HAP-1 (cell line): ENCODE measurements at regions not wholly inside any gene's neighbourhood (a gene's known extent, or its start where the extent isn't known, plus 50 kb on each side); places are given as distances from the start of the nearest gene placed in this dataset.
"Not testable (repeated sequence)": the region's sequence is repeated elsewhere in the genome, so short reads cannot be mapped to it uniquely, and the experiment has no call there.

ENCODE experiments used
- DNase-seq, 2 experiments: peaks; one replicate each; pipeline ENCODE4 v3.0.0-alpha.2; 2016 to 2020; ENCODE audit warnings: low spot score in 2 of 2
- H3K27me3 ChIP-seq: fragments of 250-450 bp; sonication (Bioruptor Pico); 2 replicates; pipeline ENCODE4 v1.5.1; 2020; ENCODE audit warnings: low read depth, mild to moderate bottlenecking, moderate library complexity
- H3K36me3 ChIP-seq: fragments of 250-450 bp; sonication (Bioruptor Pico); replicated peaks from 2 replicates; pipeline ENCODE4 v1.5.1; 2020; ENCODE audit warnings: mild to moderate bottlenecking
- H3K4me1 ChIP-seq: fragments of 250-450 bp; sonication (Bioruptor Pico); 2 replicates; pipeline ENCODE4 v1.5.1; 2020; ENCODE audit warnings: mild to moderate bottlenecking
- H3K4me3 ChIP-seq: fragments of 250-450 bp; sonication (Bioruptor Pico); 2 replicates; pipeline ENCODE4 v1.5.1; 2020; ENCODE audit warnings: mild to moderate bottlenecking, moderate library complexity
- H3K9me3 ChIP-seq: fragments of 250-450 bp; sonication (Bioruptor Pico); 2 replicates; pipeline ENCODE4 v1.5.1; 2020; ENCODE audit warnings: mild to moderate bottlenecking, moderate library complexity
- in situ Hi-C: fragments of 300-500 bp; cut with MboI; formaldehyde crosslinking; loops from 3 replicates; pipeline ENCODE4 v1.14.3; 2020; ENCODE audit warnings: low sequenced_read_pairs, inconsistent platforms, mixed read lengths

DNA sequence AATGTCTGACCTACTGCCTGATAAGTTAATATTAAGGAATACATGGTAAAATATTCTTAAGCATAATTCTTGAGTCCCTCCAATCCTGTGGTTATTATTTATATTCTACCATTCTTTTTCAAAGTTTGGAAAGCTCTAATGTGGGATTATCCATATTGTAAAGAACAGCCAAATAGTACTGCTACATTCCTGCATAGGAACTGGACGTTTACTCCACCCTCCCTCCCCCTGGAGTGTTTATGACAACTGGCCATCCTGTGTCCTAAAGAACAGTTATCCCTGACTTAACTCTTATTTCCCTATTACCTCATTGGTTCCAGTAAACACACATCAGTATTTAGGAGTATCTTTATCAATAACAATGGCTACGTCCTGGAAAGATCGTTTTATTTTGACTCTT, 308.7 kb upstream of the TFAP2D start:
- Histone ChIP-seq H3K4me3 (no peak overlapping the region), H3K27me3 (no peaks in the 10 kb centered on the region), H3K9me3 (no peaks in the 10 kb centered on the region), H3K4me1 (no peaks in the 10 kb centered on the region), H3K36me3 (no peaks in the 10 kb centered on the region)
- in situ Hi-C loops, result no loop called here
- no peak for DNase-seq

DNA sequence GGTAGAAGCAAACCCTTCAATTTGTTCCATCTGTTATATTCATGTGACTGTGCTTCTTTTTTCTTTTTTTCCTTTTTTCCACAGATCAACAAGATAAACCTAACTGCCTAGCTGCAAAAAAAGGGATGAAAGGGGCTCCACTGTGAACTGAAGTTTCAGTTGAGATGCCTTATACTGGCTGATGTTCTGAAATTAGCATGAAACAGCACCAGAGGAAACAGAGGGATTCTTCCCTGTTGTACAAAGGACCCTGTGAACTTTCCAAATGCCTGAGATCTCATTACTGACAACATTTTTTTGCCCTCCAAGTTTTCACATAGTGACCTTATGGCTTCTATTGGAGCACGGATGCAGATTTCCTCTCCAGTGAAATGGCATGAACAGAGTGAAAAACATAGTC, 302.7 kb upstream of the TFAP2D start:
- no peaks in the 10 kb centered on the region for H3K4me1 ChIP-seq
- no peak for DNase-seq
- no peaks in the 10 kb centered on the region for H3K9me3 ChIP-seq
- H3K4me3 ChIP-seq, result no peak overlapping the region
- no peaks in the 10 kb centered on the region for H3K36me3 ChIP-seq
- in situ Hi-C loops, result no loop called here
- H3K27me3 ChIP-seq, result no peaks in the 10 kb centered on the region

DNA sequence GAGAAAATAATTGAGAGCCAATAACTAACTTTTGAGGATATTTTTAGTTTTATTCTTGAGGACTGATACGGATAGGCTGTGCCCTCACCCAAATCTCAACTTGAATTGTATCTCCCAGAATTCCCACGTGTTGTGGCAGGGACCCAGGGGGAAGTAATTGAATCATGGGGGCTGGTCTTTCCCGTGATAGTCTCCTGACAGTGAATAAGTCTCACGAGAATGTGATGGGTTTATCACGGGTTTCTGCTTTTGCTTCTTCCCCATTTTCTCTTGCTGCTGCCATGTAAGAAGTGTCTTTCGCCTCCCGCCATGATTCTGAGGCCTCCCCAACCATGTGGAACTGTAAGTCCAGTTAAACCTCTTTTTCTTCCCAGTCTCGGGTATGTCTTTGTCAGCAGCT, 292.3 kb upstream of the TFAP2D start:
- H3K9me3 ChIP-seq, H3K27me3 ChIP-seq, H3K4me3 ChIP-seq, in situ Hi-C loops, H3K4me1 ChIP-seq, H3K36me3 ChIP-seq, DNase-seq: not testable (repeated sequence)

DNA sequence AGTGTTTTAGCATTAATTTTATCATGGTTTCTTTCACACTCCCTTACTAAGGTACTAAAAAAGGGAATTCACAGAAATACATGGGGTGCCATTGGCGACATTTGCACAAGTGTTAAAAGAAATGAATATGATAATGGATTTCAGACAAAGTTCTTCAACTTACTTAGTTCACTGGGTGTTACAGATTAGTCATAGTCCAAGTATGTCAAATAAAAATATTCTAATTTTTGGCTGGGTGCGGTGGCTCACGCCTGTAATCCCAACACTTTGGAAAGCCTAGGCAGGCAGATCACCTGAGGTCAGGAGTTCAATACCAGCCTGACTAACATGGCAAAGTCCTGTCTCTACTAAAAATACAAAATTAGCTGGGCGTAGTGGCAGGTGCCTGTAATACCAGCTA, 286.1 kb upstream of the TFAP2D start:
- Histone ChIP-seq H3K4me1 (no peaks in the 10 kb centered on the region), H3K4me3 (no peak overlapping the region), H3K36me3 (no peaks in the 10 kb centered on the region), H3K27me3 (no peaks in the 10 kb centered on the region), H3K9me3 (no peaks in the 10 kb centered on the region)
- DNase-seq, result no peak
- in situ Hi-C loops, result no loop called here

DNA sequence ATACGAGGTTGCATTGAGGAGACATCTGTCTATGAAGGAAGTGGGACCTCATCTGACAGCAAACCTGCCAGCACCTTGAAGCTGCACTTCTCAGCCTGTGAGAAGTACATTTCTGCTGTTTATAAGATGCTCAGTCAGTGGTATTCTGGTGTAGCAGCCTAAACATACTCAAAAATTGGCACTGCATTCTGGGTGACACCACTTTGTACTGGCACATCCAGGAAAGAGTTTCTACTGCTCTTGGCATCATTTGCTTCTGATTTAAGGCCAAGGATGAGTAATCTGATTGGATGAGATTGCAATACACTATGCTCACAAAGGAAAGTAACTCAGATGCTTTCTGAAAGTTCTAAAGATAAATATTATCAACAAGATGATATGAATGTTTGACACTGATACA, 275.4 kb upstream of the TFAP2D start:
- Histone ChIP-seq H3K4me1 (no peaks in the 10 kb centered on the region), H3K4me3 (no peak overlapping the region), H3K36me3 (no peaks in the 10 kb centered on the region), H3K9me3 (no peaks in the 10 kb centered on the region), H3K27me3 (no peaks in the 10 kb centered on the region)
- in situ Hi-C loops, result no loop called here
- no peak for DNase-seq

DNA sequence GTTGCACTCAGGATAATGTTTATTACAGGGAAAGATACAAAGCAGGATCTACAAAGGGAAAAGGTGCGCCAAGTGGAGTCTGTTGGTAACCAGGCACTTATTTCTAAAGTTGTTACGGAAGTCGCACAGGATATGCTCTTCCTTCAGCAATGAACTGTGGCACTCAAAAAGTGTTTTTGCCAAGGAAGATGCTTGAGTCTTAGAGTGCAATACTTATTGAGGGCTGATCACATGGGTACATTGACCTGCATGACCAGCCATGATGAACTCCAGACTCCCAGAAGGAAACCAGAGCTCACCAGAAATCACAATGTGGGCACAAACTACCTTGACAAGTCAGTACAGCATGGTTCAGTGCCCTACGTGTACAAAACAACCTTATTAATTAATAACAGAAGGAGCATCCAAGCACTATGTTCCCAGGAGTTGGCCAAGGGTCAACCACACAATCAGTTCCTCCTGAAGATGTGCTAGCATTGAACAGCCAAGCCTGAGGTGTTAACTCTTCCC, 270.7 kb upstream of the TFAP2D start:
- Histone ChIP-seq H3K4me3 (no peak overlapping the region), H3K27me3 (no peaks in the 10 kb centered on the region), H3K36me3 (no peaks in the 10 kb centered on the region), H3K9me3 (no peaks in the 10 kb centered on the region), H3K4me1 (no peaks in the 10 kb centered on the region; the same call in 1 of the 2 replicates)
- DNase-seq, result no peak
- in situ Hi-C loops, result no loop called here

DNA sequence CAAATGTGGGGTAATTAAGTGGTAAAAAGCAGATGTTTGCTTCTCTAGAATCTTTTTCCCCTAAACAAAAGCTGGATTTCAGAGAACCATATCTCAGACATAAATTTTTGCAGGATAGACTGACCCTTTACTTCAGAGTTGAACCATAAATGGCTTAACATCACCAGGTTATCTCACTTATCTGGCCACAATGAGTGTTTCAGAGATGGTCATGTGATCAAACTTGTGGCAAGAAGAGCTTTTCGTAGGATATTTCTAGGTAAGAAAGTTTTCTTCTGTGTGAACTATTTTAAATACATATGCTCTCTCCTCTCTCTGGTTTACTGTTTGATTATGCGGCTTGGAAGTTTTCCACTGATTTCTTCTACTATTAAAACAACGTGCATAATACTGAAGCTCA, 270.2 kb upstream of the TFAP2D start:
- Histone ChIP-seq H3K36me3 (no peaks in the 10 kb centered on the region), H3K9me3 (no peaks in the 10 kb centered on the region), H3K27me3 (no peaks in the 10 kb centered on the region), H3K4me3 (no peak overlapping the region), H3K4me1 (no peaks in the 10 kb centered on the region; the same call in 1 of the 2 replicates)
- DNase-seq, result no peak
- in situ Hi-C loops, result no loop called here

DNA sequence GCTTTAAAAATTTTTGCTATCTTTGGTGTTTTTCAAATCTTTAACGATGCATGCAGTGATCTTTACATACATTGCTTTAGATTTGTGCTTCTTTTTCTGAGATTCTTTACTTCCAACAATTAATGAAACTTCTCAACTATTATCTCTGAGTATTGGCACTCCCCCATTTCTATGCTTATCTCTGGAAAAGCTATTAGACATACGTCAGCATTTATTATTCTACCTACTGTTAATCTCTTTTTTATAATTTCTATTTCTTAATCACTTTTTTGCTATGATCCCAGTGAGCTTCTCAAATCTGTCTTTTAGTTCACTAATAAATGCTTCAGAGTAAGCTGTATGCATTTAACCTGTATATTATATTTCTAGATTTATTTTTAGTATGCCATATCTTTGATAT, 264.2 kb upstream of the TFAP2D start:
- no peaks in the 10 kb centered on the region for H3K27me3 ChIP-seq
- in situ Hi-C loops, result no loop called here

DNA sequence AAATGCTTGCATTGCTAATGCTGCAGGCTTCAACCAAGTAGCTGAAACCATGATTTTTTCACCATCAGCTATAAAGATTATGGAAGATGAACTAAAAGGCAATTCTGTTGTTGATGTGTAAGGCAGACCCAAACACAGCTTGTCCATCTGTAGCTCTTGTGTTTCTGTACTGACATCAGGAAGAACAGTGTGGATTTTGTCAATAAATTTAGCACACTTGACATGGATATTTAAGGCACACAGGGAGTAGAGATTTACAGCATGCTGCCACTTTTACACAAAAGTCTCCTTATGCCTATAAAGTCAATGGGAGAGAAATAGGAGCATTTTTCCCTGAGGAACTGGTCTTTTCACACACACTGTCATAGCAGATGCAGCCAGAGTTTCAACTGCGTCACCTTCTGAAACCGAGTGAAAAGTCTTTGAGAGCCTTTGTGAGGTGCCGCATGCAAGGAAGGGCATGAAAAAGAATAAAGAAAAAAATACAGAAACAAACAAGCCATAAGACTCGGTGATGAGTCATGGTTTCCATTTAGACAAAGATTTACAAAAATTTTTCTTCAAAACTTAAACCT, 261.4 kb upstream of the TFAP2D start:
- in situ Hi-C loops, result no loop called here
- H3K9me3 ChIP-seq, result no peaks in the 10 kb centered on the region

More for the DNA sequence above, 264.2 kb upstream of the TFAP2D start:
- Histone ChIP-seq H3K4me3 (no peak overlapping the region), H3K4me1 (no peaks in the 10 kb centered on the region; the same call in 1 of the 2 replicates), H3K36me3 (no peaks in the 10 kb centered on the region), H3K9me3 (no peaks in the 10 kb centered on the region)
- DNase-seq, result no peak

DNA sequence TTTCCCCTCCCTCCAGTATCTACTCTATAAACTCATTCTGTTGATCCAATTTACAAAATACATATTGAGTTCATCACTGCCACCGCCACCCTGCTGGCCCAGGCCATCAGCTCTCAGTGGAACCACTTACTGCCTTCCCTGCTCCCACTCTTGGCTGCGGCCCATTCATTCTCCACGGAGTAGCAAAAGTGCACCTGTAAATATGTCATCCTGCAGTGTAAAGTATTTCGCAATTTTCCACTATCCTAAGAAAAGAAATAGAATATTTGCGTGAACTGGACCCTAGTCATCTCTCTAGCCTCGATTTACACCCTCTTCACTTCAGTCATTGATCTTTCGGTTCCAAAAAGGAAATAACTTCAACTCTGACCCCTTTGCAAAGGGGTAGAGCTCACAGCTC, 258.3 kb upstream of the TFAP2D start:
- Histone ChIP-seq H3K36me3 (no peaks in the 10 kb centered on the region), H3K4me3 (no peak overlapping the region), H3K9me3 (no peaks in the 10 kb centered on the region), H3K4me1 (no peaks in the 10 kb centered on the region), H3K27me3 (no peaks in the 10 kb centered on the region)
- in situ Hi-C loops, result no loop called here
- no peak for DNase-seq

More for the DNA sequence above, 261.4 kb upstream of the TFAP2D start:
- H3K36me3 ChIP-seq, result no peaks in the 10 kb centered on the region
- no peak for DNase-seq
- H3K4me3 ChIP-seq, result no peak overlapping the region
- no peaks in the 10 kb centered on the region for H3K4me1 ChIP-seq
- H3K27me3 ChIP-seq, result no peaks in the 10 kb centered on the region

DNA sequence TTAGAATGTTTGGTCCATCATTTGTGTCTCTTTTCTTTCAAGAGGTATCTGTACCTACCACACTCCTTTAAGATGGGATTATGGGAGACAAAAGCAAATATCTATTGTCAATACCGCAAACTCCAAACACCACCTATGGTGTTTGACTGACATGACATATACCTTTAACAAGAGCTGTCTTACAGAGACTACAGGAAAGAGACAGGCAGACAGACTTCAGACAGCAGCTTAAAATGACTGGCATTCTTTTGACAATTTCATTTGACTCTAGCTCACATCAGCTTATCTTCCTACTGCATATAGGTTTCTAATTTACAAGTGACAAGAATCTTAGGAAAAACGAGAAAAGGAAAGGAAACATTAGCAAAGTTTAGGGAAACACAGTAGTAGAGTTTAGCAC, 256.0 kb upstream of the TFAP2D start:
- Histone ChIP-seq H3K27me3 (no peaks in the 10 kb centered on the region), H3K9me3 (no peaks in the 10 kb centered on the region), H3K4me3 (no peak overlapping the region), H3K4me1 (no peaks in the 10 kb centered on the region), H3K36me3 (no peaks in the 10 kb centered on the region)
- DNase-seq, result no peak
- in situ Hi-C loops, result no loop called here

DNA sequence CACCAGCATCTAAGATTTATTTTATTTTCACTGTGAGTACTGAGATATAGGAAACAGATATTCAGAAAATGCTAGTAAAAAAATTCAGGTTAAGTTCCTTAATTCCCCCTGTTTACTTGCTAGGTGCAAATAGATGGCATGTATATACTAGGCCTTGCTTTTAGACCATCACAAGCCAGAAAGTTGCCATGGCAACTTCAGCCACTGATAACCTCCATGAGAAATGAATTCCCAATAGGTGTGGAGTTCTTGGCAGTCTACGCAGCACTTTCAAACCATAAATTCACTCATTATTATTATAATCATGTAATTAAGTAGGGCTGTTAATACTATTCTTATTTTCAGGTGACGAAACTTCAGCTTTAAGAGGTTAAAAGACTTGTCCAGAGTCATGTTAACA, 251.6 kb upstream of the TFAP2D start:
- no peaks in the 10 kb centered on the region for H3K36me3 ChIP-seq
- in situ Hi-C loops, result no loop called here
- no peaks in the 10 kb centered on the region for H3K27me3 ChIP-seq
- no peak for DNase-seq
- no peaks in the 10 kb centered on the region for H3K4me1 ChIP-seq
- no peaks in the 10 kb centered on the region for H3K9me3 ChIP-seq
- no peak overlapping the region for H3K4me3 ChIP-seq

DNA sequence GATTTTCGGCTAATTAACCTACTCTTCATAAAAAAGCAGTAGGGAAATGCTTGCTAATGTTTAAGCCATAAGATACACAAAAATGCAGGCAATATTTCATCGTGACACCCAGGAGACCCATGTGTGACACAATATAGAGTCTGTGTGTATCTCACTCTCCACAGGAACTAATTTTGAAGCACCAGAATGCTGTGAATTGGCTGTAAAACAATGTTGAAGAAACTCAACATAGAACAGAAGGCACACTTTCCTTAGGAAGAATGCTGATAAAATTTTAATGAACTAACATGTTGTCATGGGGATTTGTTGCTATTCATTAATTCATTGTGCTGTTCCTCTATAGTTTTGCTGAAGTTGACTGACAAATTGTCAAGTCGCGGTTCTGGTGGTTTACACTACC, 249.4 kb upstream of the TFAP2D start:
- in situ Hi-C loops, result no loop called here
- H3K4me3 ChIP-seq, result no peak overlapping the region
- H3K9me3 ChIP-seq, result no peaks in the 10 kb centered on the region
- no peak for DNase-seq
- no peaks in the 10 kb centered on the region for H3K27me3 ChIP-seq
- no peaks in the 10 kb centered on the region for H3K36me3 ChIP-seq
- no peaks in the 10 kb centered on the region for H3K4me1 ChIP-seq

DNA sequence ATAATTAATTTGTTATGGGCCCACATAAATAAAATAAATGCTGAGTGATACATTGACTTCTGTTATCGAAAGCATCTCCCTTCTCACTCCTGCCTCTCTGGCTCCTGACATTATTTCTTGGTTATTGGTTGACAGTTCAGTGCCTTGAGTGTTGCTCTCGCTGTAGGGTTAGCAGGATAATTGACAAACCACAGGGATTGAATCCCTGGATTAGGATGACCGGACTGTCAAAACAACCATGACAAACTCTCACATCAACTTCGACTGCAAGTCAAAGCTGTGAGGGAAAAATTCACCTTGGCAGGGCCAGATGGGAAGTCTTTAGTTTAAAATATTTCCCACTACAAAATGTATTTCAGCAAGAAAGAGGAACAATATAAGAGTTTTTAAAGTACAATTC, 245.4 kb upstream of the TFAP2D start:
- H3K36me3 ChIP-seq, result no peaks in the 10 kb centered on the region
- no peak overlapping the region for H3K4me3 ChIP-seq
- DNase-seq, result no peak
- no peaks in the 10 kb centered on the region for H3K4me1 ChIP-seq
- H3K9me3 ChIP-seq, result no peaks in the 10 kb centered on the region
- H3K27me3 ChIP-seq, result no peaks in the 10 kb centered on the region
- in situ Hi-C loops, result no loop called here

DNA sequence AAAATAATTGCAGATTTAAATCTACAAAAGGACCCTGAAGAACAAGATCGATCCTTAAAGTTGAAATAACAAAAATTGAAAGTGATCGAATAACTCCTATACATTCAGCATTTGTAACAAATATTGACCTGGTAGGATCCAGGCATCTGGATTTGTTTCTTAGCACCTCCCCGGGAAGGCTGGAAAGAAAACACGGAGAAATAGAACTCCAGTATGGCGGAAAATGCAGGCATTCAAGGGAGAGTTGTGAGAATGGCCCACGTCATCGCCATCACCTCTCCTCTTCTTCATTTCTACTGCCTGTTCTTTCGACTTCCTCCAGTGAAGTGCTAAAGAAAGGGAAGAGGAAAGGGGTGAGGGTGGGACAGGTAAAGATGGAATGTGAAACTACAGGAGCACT, 242.3 kb upstream of the TFAP2D start:
- Histone ChIP-seq H3K4me1 (no peaks in the 10 kb centered on the region), H3K4me3 (no peak overlapping the region), H3K27me3 (no peaks in the 10 kb centered on the region), H3K9me3 (no peaks in the 10 kb centered on the region), H3K36me3 (no peaks in the 10 kb centered on the region)
- DNase-seq, result no peak
- in situ Hi-C loops, result no loop called here
